Fibroblast of skin of right quadriceps (primary cell): ENCODE measurements at regions not wholly inside any gene's neighbourhood (a gene's known extent, or its start where the extent isn't known, plus 50 kb on each side); places are given as distances from the start of the nearest gene placed in this dataset.
"Not testable (repeated sequence)": the region's sequence is repeated elsewhere in the genome, so short reads cannot be mapped to it uniquely, and the experiment has no call there.

ENCODE experiments used
- DNase-seq: peaks from one replicate; pipeline ENCODE4 v3.0.0-alpha.2; 2013

DNA sequence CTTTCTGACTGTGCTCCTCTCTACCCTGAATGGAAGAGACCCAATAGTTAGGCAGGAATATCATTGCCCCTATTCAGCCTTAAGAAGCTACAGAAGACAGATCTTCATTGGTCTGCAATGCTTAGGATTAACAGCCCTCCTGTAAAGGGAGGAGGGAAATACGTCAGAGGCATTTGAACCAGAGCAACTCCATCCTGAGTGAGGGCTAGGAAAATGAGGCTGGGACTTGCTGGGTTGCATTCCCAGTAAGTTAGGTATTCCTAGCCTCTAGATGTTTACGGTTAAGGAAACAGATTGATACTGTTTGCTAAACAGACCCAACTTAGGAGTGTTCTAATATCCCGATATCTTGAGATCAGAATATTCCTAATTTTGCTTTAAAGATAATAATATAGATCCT lies 63.5 kb downstream of the PCDH18 start:
- DNase-seq: no peak

DNA sequence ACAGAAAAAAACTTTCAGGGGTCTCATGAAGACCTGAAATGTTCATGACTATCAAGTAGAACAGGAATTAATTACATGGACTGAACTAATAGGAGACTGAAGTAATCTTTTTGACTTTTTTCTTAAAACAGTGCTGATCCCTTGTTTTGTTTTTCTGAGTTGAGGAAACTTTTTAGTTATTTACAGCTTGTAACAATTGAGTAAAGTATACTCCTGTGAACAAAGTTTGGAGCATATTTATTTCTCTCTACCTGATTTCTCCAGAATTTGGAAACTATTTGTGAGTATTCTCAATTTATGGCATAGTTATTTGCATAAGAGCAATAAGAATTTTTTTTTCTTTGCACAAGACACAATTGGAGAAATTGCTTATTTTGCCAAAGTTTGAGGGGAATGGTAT lies 64.8 kb downstream of the PCDH18 start:
- no peak for DNase-seq

DNA sequence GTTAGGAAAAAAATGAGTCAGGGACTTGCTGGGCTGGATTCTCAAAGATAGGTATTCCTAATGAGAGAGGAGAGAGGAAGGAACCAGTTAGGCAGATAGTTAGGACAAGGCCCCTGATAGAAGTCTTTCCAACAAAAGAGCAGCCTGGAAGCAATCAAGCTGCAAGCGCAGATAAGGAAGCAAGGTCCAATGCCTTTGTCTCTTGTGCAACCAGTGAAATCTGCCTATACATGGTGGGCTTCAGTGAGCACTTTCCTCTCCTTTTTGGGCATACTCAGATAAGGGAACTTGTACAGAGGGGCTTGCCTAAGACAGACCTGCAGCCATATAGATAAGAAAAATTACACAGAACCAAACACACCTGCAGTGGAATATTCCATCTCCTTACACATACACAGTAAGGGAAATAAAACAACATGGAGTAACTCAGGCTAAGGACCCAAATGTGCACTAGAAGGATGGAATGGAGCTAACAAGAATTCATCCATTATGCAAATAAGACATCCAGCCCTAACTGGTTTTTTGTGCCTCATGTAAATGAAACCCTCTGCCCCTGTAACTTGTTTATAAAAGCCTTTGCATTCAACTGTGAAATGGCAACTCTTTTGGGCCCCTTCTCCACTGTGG lies 68.8 kb downstream of the PCDH18 start:
- no peak for DNase-seq

DNA sequence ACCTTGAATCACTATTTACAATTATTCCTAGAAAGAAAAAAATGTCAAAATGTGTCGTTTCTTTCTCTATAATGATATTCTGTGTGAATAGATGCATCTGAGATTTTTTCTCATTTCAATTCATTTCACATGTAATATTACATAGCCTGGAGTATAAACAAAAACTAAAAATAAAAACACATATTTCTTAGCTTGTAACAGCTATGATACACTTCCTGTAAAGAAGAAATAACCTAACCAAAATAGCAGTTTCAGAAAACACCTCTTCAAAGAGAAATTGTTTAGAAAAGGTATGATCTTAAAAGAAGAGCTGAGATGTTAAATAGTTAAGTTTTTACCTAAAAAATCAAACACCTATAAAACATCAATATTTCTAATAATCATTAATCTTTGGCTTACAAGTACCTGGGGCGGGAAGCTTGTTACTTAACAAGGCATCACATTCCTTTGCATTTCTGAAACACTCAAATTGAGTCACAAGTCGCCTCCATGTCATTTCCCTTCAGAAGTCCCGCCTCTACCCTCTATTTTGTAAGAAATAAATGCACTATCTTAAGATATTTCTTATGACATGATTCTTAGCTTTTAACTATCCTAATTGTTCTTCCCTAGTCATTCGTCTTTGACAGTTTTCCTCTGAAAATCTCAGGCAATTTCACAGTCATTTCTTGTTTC lies 76.5 kb downstream of the PCDH18 start:
- DNase-seq: no peak

DNA sequence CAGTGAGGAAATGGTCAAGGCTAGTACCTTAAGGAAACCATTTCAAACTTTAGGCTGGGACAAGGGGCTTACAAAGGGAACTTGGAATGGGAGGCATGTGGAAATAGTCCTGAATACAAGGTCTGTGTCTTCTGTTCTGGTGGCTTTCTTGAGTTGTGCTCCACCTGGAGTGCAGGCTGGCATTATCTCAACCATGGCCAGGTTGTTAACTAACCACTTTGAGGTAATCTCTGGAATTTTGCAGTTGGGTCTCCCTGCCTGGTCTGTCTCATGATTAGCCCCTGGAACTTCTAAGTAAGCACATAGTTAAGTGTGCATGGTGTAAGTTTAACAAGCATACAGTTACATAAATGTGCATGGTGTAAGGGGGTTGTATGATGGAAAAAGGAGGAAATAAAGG lies 77.5 kb downstream of the PCDH18 start:
- DNase-seq: no peak

DNA sequence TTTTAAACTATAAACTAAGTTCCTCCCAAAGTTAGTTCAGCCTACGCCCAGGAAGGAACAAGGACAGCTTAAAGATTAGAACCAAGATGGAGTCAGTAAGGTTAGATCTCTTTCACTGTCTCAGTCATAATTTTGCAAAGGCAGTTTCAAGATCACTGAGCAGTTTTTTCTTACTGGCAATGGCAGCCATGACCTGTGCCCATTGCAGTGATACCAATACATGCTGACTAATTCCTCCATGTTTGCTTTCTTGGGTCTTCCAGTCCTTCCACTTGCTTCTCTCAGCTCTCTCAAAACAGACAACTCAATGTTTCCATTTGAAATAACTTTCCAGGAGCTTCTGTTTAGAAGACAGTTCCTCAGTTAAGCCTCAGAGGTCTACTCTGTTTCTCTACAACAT lies 79.5 kb downstream of the PCDH18 start:
- no peak for DNase-seq

DNA sequence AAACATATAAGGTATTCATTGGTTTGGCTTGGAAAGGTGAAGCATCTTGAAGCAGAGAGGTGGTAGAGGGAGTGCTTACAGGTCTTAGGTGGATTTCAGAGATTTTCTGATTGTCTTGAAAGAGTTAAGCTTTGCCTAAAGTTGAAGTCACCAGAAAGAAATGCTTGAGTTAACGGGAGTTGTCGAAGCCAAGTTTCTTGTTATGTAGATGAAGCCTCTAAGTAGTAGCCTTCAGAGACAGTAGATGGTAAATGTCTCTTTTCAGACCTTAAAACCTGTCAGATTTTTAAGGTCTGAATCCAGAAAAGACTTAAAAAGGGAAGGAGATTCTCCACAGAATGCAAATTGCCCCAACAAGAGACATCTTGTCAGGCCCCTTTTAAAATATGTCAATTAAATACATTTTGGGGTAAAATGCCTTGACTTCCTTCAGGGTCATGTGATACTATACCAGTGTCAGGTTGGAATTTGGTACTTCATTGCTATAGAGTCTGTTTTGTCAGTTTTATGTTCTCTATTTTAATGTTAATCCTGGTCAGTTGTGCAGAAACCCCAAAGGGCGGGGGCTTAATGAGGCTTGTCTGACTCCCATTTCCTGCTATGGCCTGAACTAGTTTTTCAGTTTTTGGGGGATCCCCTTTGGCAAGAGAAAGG lies 81.0 kb downstream of the PCDH18 start:
- DNase-seq: no peak

DNA sequence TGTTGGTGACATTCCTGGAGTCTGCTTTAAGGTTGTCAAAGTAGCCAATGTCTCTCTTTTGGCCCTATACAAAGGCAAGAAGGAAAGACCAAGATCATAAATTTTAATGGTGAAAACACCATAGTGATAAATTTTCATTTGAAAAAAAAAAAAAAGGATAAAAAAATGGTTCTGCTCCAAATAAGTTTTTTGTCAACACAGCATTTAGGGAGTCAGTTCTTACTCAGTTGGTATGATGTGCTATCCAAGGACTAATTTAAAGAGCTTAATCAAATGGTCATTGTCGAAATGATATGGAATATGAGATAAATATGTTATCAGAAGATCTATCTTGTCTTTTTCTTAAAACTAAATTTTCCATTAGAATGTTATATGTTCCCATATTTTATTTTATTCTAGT lies 83.9 kb downstream of the PCDH18 start:
- no peak for DNase-seq

DNA sequence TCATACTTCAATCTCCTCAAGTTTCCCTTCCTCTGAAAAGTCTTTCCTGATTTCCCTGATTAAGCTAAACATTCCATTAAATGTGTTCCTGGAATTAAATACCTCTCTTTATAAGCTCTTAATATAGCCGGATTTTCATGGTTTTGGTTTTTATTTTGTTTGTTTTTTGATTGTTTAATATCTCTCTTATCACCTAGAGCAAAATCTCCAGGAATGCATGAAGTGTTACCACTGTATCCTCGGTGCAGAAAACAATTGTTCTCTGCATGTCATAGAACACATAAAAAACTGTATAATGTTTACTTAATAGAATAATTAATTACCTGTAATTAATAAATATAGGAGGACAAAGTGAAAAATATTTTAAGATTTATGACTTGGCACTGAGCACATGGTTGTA lies 86.2 kb downstream of the PCDH18 start:
- DNase-seq: no peak

DNA sequence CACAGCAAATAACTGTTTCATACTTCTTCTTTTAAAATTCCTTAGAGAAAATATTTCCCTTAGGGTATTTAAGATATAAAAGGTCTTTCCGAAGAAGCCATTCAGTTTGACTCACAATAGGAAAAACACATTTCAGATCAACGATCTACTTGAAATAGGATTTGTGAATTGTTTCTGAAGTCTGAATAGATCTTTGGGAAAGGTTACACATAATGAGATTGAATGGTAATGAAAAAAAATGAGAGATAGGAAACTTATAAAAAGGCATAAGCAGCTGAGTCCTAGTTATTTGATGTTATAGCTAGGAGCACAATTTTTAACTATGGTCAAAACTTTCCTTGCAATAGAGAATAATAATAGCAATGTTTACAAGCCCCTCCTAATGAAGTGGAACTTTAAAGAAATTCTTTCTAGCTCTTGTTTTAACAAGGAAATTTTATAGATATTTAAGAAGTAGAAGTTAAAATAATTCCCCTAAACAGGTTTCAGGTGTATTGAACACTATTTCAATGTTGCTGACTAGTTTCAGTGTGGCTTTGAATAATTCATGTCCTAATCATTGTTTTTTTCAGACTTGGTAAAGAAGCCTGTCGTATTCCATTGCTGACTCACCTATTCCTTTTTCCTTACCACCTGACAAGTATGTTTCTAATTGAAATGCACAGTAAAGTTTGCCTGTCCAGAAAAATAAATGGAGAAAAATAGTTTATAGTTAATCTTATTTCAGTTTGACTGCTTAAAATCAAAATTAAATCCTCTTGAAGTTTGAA lies 89.1 kb downstream of the PCDH18 start:
- DNase-seq: no peak

DNA sequence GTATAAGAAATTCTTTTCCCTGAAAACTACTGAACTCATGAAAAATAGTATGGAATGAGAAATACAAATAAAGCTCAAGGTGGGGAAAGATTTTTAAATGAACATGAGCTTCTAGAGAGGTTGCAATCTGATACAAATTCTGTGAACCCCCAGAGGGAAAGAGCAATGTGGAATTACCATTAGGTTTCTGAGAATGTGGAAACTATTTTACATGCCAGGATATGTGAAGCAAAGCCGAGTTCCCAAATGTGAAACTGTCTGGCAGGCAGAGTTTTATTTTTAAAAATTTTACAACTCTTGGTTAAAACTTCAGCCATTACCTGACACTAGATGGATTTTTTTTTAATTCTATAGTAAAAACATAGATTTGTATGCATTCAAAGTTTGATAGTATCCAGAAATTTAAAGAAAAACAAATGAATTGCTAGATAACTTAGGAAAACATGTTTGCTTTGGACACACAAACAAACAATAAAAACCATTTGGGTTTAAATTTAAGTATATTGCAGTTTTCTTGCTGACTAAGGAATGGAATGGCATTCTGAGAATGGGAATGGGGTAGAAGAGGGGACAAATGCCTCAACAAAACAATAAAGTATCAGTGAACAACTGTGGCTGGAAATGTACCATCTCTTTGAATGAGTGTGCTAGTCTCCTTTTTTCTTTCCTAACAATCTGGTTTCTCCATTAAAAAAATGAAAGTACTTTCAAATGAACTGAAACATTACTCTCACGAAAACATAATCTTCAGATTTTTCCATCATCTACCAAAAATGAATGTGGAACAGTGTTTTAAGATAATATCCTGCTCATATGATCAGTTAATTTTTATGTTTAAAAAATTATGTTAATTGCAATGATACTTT lies 99.6 kb downstream of the PCDH18 start:
- peak; percentile 24 for DNase-seq

DNA sequence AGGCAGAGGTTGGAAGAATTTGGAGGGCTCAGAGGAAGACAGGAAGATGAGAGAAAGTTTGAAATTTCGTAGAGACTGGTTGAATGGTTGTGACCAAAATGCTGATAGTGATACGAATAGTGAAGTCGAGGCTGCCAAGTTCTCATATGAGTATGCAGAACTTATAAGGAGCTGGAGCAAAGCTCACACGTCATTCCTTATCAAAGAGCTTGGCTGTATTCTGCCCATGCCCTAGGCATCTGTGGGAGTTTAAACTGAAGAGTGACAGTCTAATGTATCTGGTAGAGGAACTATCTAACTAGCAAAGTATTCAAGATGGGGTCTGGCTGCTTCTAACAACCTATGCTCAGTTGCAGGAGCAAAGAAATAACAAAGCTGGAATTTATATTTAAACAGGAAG lies 102.1 kb downstream of the PCDH18 start:
- DNase-seq: no peak

DNA sequence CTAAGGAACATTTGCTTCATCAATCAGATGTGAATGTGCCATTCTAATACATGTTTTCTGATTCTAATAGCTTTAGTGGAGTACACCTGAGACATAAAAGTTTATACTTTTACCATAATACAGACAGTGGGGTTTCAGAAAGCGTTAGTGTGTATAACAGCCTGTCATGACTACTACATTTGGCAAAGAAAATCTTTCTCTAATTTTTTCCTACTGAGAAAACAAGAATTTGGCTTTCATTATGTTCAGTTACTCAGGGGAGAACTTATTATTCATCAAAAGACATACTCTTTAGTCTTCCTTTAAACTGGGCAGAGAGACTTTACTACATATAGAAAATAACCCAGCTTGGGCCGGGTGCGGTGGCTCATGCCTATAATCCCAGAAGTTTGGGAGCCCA lies 104.9 kb downstream of the PCDH18 start:
- DNase-seq: peak; percentile 10

DNA sequence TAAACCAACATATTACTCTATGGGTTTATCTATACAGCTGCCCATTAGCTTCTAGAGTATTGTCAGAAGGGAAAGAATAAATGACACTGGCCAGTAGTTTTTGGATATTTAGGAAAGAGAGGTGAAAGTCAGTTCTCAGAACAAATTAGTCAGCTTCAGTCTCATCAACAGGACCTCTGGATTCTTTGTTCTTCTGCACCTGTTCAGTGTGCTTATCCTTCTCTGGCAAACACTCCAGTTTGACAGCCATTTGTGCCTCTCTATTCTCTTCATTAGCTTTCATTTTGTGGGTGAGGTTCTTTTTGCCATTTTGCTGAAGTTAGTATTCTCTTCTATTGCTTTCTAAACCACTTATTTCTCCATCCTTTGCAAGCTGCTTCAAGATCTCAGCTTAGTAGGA lies 107.0 kb downstream of the PCDH18 start:
- no peak for DNase-seq

DNA sequence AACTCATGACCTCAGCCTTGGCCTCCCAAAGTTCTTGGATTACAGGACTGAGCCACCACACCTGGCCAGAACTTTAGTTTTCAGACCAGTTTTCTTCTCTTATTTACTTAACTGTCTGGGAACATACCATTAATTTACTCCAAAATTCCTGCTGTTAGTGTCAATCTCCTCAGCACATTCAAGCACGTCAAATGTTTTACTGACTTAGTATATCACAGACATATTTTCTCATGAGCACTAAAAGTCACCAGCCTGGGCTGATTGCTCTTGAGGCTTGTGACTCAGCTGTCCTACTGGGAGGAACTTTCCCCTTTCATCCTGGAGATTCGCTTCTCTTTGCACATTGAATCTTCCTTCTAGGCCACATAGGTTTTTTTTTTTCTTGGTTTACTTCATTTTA lies 109.6 kb downstream of the PCDH18 start:
- peak; percentile 30 for DNase-seq

DNA sequence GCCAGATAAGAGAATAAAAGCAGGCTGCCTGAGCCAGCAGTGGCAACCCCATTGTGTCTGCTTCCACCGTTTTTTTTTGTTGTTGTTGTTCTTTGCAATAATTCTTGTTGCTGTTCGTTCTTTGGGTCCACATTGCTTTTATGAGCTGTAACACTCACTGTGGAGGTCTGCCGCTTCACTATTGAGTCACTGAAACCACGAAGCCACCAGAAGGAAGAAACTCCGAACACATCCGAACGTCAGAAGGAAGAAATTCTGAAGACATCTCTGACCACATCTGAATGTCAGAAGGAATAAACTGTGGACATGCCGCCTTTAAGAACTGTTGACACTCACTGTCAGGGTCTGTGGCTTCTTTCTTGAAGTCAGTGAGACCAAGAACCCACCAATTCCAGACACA lies 110.5 kb downstream of the PCDH18 start:
- DNase-seq: peak; percentile 83

DNA sequence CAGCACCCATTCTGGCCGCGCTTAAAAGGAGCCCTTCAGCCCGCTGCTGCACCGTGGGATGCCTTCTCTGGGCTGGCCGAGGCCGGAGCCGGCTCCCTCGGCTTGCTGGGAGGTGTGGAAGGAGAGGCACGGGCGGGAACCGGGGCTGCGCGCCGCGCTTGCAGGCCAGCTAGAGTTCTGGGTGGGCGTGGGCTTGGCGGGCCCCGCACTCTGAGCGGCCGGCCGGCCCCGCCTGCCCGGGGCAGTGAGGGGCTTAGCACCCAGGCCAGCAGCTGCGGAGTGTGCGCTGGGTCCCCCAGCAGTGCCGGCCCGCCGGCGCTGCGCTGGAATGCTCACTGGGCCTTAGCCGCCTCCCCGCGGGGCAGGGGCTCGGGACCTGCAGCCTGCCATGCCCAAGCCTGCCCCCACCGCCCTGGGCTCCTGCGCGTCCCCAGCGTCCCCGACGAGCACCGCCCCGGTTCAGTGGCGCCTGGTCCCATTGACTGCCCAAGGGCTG lies 111.3 kb downstream of the PCDH18 start:
- no peak for DNase-seq

DNA sequence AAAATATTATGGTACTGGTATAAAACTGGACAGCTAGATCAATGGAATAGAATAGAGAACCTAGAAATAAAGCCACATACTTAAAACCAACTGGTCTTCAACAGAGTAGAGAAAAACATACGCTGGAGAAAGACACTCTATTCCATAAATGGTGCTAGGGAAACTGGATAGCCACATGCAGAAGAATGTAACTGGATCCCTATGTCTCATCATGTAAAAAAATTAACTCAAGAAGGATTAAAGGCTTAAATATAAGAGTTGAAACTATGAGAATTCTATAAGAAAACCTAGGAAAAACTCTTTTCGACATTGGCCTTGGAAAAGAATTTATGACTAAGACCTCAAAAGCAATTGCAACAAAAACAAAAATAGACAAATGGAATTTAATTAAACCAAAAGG lies 114.6 kb downstream of the PCDH18 start:
- DNase-seq: peak; percentile 73

DNA sequence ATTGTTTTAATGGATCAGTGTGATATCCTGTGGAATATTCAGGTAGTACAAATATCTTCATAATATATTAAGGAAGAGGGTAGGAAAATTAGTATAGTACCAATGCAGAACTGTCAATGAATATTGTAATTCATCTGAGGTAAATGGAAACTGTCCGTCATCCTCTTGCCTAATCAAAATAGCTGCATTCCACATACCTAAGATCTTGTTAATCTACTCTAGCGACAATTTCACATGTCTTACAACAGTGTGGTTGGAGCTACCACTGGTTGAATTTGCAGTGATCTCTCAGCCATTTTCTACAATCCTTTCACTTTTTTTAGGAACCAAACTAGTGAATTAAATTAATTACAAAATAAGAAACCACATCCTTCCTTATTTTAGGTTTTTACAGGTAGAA lies 117.5 kb downstream of the PCDH18 start:
- DNase-seq: no peak

DNA sequence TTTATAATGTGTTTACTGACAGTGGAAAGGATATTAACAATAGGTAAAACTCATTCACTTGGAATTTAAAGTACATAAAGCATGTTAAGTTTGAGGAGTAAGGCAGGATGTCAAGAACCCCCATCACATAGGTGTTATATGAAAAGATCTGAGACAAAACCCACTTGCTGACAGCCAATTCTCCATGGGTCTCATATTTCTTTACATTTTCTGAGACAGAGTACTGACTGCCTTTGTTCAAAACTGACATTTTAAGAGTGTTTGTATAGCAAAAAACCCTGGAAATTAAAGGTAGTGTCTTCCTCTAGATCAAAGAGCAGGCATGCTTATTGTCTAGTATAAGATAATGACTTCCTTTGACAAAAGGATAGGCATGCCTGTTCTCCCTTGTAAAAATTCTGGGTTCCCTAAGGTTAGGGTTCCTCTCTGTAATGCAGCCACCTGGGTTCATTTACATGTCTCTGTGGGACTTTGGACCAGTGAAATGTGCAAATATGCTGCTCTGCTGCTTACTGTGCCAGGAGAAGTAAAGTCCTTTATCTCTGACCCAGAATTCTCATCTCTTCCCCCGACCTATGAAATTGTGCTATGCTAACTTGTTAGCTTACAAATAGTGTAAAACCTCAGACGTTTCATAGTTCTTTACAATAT lies 123.6 kb downstream of the PCDH18 start:
- DNase-seq: no peak

DNA sequence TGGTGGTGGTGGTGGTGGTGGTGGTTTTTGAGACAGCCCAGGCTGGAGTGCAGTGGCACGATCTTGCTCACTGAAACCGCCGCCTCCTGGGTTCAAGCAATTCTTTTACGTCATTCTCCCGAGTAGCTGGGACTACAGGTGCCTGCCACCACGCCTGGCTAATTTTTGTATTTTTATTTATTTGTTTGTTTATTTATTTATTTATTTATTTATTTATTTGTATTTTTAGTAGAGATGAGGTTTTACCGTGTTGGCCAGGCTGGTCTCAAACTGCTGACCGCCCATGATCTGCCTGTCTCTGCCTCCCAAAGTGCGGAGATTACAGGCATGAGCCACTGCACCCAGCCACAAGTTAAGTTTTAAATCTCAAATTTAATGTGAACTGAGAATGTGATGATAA lies 126.5 kb downstream of the PCDH18 start:
- not testable (repeated sequence) for DNase-seq

DNA sequence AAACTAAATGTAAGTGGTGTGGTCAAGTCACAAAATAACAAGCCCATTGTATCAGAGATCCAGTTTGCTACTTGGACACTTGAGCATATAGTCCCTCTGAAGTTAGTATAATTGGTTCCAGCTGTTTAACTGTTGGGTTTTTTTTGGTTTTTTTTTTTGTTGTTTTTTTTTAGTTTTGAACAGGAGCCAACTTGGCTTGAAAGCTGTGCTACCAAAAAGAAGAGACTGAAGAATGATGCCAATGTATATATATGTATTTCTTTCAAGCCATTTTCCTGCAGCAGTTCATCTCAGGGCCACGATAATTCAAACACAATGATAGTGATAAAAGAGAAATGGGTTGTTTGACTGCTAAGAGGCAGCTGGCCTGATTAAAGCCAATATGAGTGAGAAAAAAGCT lies 138.3 kb downstream of the PCDH18 start:
- peak; percentile 77 for DNase-seq
